ENCODE measurements at regions not wholly inside any gene's neighbourhood (a gene's known extent, or its start where the extent isn't known, plus 50 kb on each side); places are given as distances from the start of the nearest gene placed in this dataset.

DNA sequence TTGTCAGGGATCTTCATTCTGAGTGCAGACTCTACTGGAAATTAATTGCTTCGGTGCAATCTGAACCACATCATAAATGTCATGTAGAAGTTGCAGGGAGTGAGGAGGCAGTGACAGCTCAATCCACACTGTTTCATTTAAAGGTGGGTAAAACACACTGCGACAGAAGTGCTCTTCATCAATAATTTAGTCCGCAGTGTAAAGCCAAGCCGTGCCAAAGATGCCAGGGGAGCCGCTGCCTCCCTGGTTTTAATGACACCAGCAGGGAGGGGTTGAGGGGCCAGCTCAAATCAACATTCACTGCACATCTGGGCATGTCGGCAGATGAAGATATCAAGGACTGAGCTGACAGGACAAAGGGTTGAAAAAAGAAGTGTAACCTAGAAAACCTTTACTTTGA is 305.7 kb upstream of the VRK2 start:
- Histone ChIP-seq H3K27me3 (no peaks in the 10 kb centered on the region), H3K4me1 (no peaks in the 10 kb centered on the region), H3K4me3 (no peak overlapping the region), H3K9me3 (no peaks in the 10 kb centered on the region), H3K36me3 (no peaks in the 10 kb centered on the region), H3K27ac (no peak overlapping the region)
- WGBS, 2 donors (ENCODE audit: low coverage in 1 of 2), result 62 to 76% methylated on average over 2 to 5 of the region's 6 CpGs
- no peak for ATAC-seq
- no peak for TF ChIP-seq POLR2AphosphoS5 (IDR thresholded peaks at IDR 0.05)

DNA sequence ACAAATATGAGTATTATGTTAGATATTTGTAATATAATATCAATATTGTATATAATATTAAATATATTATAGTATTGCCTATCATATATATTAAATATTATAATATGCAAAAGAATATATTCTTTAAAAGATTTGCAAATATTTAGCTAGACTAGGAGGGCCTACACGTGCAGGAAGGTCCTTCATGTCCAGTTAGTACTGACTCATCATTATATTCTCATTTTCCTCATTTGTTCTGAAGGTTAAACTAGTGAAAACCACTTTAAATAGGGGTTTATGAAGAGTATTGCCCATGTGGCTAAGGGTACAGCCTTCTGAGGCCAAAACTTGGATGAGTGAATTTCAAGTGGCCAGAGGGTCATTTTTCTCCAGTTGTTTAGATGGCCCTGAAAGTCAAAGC is 293.0 kb upstream of the VRK2 start:
- Histone ChIP-seq H3K9me3 (no peaks in the 10 kb centered on the region), H3K36me3 (no peaks in the 10 kb centered on the region), H3K27ac (no peak overlapping the region), H3K27me3 (no peaks in the 10 kb centered on the region), H3K4me3 (no peak overlapping the region), H3K4me1 (no peaks in the 10 kb centered on the region)
- no peak for ATAC-seq
- 56 to 68% methylated on average over 1 of the region's 1 CpG for WGBS, 2 donors (ENCODE audit: low coverage in 1 of 2)
- TF ChIP-seq EP300 (IDR thresholded peaks at IDR 0.05), result no peak

DNA sequence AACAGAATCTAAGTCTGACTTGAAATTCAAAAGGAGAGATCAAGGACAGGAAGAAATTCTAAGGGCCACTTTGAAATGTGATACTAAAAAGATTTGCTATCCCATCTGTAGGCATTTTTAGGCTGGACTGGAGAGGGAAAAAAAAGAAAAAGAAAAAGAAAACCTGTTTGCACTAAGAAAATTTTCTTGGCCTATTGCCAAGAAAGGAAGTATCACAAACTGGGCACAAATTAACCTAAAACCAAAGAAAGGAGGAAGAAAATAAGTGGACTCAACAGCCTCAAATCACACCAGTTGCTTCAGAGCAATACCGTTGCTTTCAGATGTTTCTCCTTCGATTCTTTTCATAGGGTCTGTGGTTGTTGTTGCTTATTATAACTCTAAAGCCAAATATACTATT is 287.9 kb upstream of the VRK2 start:
- Histone ChIP-seq H3K27me3 (no peaks in the 10 kb centered on the region), H3K4me3 (no peak overlapping the region), H3K27ac (no peak overlapping the region), H3K36me3 (no peaks in the 10 kb centered on the region), H3K4me1 (peaks cover 0 to 15% (median 2%) of the 10 kb centered on the region in 3 donors), H3K9me3 (no peaks in the 10 kb centered on the region)
- ATAC-seq, result no peak
- 52 to 70% methylated on average over 2 of the region's 2 CpGs for WGBS, 2 donors (ENCODE audit: low coverage in 1 of 2)
- TF ChIP-seq EP300 (IDR thresholded peaks at IDR 0.05) (no peak), POLR2AphosphoS5 (IDR thresholded peaks at IDR 0.05) (no peak), POLR2A (IDR thresholded peaks at IDR 0.05) (no peak)
- TF ChIP-seq, protein P1, sequence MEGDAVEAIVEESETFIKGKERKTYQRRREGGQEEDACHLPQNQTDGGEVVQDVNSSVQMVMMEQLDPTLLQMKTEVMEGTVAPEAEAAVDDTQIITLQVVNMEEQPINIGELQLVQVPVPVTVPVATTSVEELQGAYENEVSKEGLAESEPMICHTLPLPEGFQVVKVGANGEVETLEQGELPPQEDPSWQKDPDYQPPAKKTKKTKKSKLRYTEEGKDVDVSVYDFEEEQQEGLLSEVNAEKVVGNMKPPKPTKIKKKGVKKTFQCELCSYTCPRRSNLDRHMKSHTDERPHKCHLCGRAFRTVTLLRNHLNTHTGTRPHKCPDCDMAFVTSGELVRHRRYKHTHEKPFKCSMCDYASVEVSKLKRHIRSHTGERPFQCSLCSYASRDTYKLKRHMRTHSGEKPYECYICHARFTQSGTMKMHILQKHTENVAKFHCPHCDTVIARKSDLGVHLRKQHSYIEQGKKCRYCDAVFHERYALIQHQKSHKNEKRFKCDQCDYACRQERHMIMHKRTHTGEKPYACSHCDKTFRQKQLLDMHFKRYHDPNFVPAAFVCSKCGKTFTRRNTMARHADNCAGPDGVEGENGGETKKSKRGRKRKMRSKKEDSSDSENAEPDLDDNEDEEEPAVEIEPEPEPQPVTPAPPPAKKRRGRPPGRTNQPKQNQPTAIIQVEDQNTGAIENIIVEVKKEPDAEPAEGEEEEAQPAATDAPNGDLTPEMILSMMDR (IDR thresholded peaks at IDR 0.05), result no peak

DNA sequence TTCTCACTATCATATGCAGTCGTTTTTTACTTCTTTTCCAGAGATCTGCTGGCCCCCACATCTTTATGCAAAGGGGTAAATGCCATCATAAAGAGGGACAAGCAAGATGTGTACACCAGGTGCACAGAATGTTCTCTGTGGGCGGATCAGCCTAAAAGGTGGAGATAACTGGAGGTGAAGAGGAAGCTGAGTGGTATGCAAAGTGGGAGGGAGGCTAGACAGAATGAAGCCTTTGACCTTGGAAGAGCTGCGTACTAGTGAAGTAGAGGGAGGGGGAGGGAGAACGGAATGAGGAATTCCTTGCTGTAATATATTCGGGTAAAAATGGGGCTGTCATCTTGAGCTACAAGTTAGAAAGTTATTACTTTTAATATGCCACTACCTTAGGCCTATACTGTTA is 287.5 kb upstream of the VRK2 start:
- no peak for ATAC-seq
- no peak overlapping the region for H3K27ac ChIP-seq
- TF ChIP-seq POLR2AphosphoS5 (IDR thresholded peaks at IDR 0.05), result no peak
- TF ChIP-seq, protein P1 (IDR thresholded peaks at IDR 0.05), result no peak
- TF ChIP-seq EP300 (IDR thresholded peaks at IDR 0.05), result no peak
- no peak for TF ChIP-seq POLR2A (IDR thresholded peaks at IDR 0.05)
- H3K27me3 ChIP-seq, result no peaks in the 10 kb centered on the region
- no peaks in the 10 kb centered on the region for H3K9me3 ChIP-seq
- WGBS, 2 donors (ENCODE audit: low coverage in 1 of 2), result 10 to 36% methylated on average over 3 to 5 of the region's 5 CpGs
- peaks cover 0 to 15% (median 2%) of the 10 kb centered on the region in 3 donors for H3K4me1 ChIP-seq
- H3K36me3 ChIP-seq, result no peaks in the 10 kb centered on the region
- no peak overlapping the region for H3K4me3 ChIP-seq

DNA sequence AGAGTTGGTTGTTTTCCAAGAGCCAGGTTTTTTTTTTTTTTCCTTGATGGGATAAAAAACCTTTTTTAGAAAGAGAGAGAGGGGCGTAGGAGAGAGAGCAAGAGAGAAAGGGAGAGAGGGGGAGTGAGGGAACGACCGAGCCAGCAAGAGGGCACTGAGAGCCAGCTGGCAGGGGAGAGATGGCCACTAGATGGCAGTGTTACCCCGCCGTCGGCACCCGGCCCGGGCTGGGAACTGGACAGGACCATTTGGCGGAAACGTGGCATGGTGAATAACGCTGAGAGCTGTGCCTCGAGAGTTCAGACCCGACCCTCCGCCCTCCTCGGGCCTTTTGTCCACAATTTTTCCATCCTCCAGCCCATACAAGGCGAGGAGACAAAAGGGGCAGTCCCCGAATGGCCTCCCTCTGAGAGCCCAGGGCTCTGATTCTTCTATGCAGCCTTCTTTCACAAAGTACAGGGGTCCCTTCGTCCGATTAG is 286.7 kb upstream of the VRK2 start:
- no peak overlapping the region for H3K27ac ChIP-seq
- peak overlapping the region in 1 of 2 donors; percentile 28 for H3K4me3 ChIP-seq
- 1 to 6% methylated on average over 13 to 16 of the region's 19 CpGs for WGBS, 2 donors (ENCODE audit: low coverage in 1 of 2)
- peaks cover 0 to 15% (median 2%) of the 10 kb centered on the region in 3 donors for H3K4me1 ChIP-seq
- H3K36me3 ChIP-seq, result no peaks in the 10 kb centered on the region
- no peaks in the 10 kb centered on the region for H3K9me3 ChIP-seq
- peak; percentile 90 for ATAC-seq
- H3K27me3 ChIP-seq, result no peaks in the 10 kb centered on the region
- TF ChIP-seq POLR2AphosphoS5 (IDR thresholded peaks at IDR 0.05) (no peak), EP300 (IDR thresholded peaks at IDR 0.05) (no peak)
- TF ChIP-seq, protein P1 (IDR thresholded peaks at IDR 0.05), result peak; percentile 74 to 92 (median 80)

DNA sequence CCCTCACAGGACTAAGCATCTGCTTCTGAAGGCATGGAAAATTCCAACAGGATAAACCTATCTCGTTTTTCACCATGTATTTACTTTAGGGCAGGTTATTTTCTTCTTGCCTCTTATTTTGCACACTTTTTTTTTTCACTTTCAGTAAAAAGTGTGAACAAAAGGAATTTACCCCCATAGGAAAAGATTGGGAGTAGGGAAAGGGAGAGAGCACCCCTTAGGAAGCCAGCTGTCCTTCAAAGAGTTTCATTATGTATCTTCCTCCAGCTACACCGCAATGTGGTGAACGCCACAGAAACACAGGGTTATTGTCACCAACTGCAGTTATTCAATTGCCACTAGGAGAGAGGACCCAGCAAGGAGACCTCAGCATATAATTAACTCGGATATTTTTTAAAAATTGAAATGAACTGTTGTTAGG is 286.2 kb upstream of the VRK2 start:
- H3K36me3 ChIP-seq, result no peaks in the 10 kb centered on the region
- no peaks in the 10 kb centered on the region for H3K9me3 ChIP-seq
- peak overlapping the region in 1 of 2 donors; percentile 28 for H3K4me3 ChIP-seq
- ATAC-seq, result no peak
- no peak overlapping the region for H3K27ac ChIP-seq
- peaks cover 0 to 15% (median 2%) of the 10 kb centered on the region in 3 donors for H3K4me1 ChIP-seq
- no peaks in the 10 kb centered on the region for H3K27me3 ChIP-seq
- WGBS, 2 donors (ENCODE audit: low coverage in 1 of 2), result 54 to 76% methylated on average over 4 of the region's 4 CpGs
- TF ChIP-seq EP300 (IDR thresholded peaks at IDR 0.05) (no peak), POLR2AphosphoS5 (IDR thresholded peaks at IDR 0.05) (no peak), POLR2A (IDR thresholded peaks at IDR 0.05) (no peak)
- TF ChIP-seq, protein P1 (IDR thresholded peaks at IDR 0.05), result no peak
